ENCODE measurements at regions not wholly inside any gene's neighbourhood (a gene's known extent, or its start where the extent isn't known, plus 50 kb on each side); places are given as distances from the start of the nearest gene placed in this dataset.

DNA sequence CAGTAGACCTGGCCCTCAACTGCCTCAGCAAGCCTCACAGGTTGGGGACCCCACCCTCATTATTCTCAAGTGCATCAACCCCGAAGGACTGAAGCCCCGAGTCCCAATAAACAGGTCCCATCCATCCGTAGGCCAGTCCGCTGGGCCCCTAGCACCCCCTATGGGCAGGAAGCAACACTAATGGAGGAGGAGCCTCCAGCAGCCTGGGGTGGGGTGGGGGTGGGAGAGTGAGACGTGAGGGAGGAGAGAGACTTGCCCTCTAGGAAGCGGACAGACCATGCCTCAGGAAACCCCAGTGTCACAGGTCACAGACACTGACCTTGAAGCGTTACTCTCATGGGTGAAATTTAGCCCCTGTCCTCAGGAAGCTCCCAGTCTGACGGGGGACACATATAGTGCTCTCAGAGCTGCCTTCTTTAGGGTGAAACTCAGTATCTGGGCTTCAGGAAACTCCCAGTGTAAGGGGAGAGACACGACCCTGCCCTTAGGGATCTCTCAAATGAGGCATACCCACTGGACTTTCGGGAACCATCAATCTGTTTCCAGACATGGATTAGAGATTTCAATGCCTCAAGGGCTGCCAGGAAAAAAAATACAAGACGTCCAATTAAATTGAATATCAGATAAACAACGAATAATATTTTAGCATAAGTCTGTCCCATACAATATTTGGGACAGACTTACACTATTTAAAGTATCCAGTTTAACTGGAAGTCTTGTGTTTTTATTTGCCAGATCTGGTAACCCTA is 125.8 kb downstream of the MRPL14 start (continued):
- TF ChIP-seq, protein P1, sequence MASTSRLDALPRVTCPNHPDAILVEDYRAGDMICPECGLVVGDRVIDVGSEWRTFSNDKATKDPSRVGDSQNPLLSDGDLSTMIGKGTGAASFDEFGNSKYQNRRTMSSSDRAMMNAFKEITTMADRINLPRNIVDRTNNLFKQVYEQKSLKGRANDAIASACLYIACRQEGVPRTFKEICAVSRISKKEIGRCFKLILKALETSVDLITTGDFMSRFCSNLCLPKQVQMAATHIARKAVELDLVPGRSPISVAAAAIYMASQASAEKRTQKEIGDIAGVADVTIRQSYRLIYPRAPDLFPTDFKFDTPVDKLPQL (IDR thresholded peaks at IDR 0.05; ENCODE audit: extremely low read depth, insufficient read length): no peak
- TF ChIP-seq, protein P2, sequence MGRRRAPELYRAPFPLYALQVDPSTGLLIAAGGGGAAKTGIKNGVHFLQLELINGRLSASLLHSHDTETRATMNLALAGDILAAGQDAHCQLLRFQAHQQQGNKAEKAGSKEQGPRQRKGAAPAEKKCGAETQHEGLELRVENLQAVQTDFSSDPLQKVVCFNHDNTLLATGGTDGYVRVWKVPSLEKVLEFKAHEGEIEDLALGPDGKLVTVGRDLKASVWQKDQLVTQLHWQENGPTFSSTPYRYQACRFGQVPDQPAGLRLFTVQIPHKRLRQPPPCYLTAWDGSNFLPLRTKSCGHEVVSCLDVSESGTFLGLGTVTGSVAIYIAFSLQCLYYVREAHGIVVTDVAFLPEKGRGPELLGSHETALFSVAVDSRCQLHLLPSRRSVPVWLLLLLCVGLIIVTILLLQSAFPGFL (CRISPR knock-in tag; IDR thresholded peaks at IDR 0.05): no peak
- TF ChIP-seq, protein P3, sequence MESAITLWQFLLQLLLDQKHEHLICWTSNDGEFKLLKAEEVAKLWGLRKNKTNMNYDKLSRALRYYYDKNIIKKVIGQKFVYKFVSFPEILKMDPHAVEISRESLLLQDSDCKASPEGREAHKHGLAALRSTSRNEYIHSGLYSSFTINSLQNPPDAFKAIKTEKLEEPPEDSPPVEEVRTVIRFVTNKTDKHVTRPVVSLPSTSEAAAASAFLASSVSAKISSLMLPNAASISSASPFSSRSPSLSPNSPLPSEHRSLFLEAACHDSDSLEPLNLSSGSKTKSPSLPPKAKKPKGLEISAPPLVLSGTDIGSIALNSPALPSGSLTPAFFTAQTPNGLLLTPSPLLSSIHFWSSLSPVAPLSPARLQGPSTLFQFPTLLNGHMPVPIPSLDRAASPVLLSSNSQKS (CRISPR knock-in tag; IDR thresholded peaks at IDR 0.05): no peak
- TF ChIP-seq ZNF316 (IDR thresholded peaks at IDR 0.05): peak; percentile 86
- TF ChIP-seq, protein P4, sequence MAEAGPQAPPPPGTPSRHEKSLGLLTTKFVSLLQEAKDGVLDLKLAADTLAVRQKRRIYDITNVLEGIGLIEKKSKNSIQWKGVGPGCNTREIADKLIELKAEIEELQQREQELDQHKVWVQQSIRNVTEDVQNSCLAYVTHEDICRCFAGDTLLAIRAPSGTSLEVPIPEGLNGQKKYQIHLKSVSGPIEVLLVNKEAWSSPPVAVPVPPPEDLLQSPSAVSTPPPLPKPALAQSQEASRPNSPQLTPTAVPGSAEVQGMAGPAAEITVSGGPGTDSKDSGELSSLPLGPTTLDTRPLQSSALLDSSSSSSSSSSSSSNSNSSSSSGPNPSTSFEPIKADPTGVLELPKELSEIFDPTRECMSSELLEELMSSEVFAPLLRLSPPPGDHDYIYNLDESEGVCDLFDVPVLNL (CRISPR knock-in tag; IDR thresholded peaks at IDR 0.05; ENCODE audit: low read depth): no peak
- TF ChIP-seq HDAC8 (tag; IDR thresholded peaks at IDR 0.05): no peak
- TF ChIP-seq ZFPM2 (CRISPR knock-in tag; IDR thresholded peaks at IDR 0.05): no peak
- TF ChIP-seq MCM5 (IDR thresholded peaks at IDR 0.05; ENCODE audit: low read depth): no peak
- peak; percentile 89 for TF ChIP-seq ESRRA (IDR thresholded peaks at IDR 0.05; ENCODE audit: borderline replicate concordance, low read depth)
- TF ChIP-seq, protein P5, sequence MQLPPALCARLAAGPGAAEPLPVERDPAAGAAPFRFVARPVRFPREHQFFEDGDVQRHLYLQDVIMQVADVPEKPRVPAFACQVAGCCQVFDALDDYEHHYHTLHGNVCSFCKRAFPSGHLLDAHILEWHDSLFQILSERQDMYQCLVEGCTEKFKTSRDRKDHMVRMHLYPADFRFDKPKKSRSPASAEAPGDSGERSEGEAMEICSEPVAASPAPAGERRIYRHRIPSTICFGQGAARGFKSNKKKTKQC (CRISPR knock-in tag; IDR thresholded peaks at IDR 0.05): no peak
- TF ChIP-seq CCAR2 (IDR thresholded peaks at IDR 0.05; ENCODE audit: low read depth, low read length): no peak
- TF ChIP-seq LARP7 (IDR thresholded peaks at IDR 0.05): no peak
- no peak for TF ChIP-seq CC2D1A (IDR thresholded peaks at IDR 0.05)
- no peak for TF ChIP-seq ZNF75A (CRISPR knock-in tag; IDR thresholded peaks at IDR 0.05)
- TF ChIP-seq MAZ (CRISPR knock-in tag; conservative IDR thresholded peaks at IDR 0.05 in 1 of 2, IDR thresholded peaks at IDR 0.05 in 1 of 2): peak in 1 of 2 experiments; percentile 83; a peak in 2 of 4 replicates
- no peak for TF ChIP-seq CCNT2 (IDR thresholded peaks at IDR 0.05; ENCODE audit: borderline replicate concordance, extremely low read depth, insufficient read length, low read depth, low read length)
- TF ChIP-seq, protein P6, sequence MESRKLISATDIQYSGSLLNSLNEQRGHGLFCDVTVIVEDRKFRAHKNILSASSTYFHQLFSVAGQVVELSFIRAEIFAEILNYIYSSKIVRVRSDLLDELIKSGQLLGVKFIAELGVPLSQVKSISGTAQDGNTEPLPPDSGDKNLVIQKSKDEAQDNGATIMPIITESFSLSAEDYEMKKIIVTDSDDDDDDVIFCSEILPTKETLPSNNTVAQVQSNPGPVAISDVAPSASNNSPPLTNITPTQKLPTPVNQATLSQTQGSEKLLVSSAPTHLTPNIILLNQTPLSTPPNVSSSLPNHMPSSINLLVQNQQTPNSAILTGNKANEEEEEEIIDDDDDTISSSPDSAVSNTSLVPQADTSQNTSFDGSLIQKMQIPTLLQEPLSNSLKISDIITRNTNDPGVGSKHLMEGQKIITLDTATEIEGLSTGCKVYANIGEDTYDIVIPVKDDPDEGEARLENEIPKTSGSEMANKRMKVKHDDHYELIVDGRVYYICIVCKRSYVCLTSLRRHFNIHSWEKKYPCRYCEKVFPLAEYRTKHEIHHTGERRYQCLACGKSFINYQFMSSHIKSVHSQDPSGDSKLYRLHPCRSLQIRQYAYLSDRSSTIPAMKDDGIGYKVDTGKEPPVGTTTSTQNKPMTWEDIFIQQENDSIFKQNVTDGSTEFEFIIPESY (CRISPR knock-in tag; IDR thresholded peaks at IDR 0.05): peak; percentile 99
- TF ChIP-seq ZFP30 (CRISPR knock-in tag; IDR thresholded peaks at IDR 0.05; ENCODE audit: borderline replicate concordance): no peak
- TF ChIP-seq ZNF699 (CRISPR knock-in tag; IDR thresholded peaks at IDR 0.05; ENCODE audit: insufficient replicate concordance): no peak
- TF ChIP-seq CBX5 (IDR thresholded peaks at IDR 0.05; ENCODE audit: borderline replicate concordance, low read depth): no peak
- TF ChIP-seq IRF2 (CRISPR knock-in tag; IDR thresholded peaks at IDR 0.05): no peak

Measured in K562 (cell line).